ENCODE measurements at regions not wholly inside any gene's neighbourhood (a gene's known extent, or its start where the extent isn't known, plus 50 kb on each side); places are given as distances from the start of the nearest gene placed in this dataset.

DNA sequence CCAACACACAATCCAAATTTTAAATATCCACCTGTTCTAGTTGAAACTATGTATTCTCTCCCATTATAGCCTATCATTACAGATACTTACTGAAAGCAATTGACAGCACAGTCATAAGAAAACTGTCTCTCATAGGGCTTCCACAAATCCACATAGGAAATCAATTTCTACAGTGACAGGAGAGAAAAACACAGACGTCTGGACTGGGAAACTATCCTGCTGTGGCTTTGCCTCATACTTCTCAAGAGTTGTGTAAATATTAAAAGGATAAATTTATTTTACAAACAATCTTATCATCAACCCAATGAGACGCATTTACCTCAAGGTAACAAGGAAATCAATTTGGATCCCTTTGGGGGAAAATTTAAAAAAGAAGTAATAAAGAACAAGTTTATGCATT is 517.5 kb downstream of the EFNA5 start:
- TF ChIP-seq, protein P1, sequence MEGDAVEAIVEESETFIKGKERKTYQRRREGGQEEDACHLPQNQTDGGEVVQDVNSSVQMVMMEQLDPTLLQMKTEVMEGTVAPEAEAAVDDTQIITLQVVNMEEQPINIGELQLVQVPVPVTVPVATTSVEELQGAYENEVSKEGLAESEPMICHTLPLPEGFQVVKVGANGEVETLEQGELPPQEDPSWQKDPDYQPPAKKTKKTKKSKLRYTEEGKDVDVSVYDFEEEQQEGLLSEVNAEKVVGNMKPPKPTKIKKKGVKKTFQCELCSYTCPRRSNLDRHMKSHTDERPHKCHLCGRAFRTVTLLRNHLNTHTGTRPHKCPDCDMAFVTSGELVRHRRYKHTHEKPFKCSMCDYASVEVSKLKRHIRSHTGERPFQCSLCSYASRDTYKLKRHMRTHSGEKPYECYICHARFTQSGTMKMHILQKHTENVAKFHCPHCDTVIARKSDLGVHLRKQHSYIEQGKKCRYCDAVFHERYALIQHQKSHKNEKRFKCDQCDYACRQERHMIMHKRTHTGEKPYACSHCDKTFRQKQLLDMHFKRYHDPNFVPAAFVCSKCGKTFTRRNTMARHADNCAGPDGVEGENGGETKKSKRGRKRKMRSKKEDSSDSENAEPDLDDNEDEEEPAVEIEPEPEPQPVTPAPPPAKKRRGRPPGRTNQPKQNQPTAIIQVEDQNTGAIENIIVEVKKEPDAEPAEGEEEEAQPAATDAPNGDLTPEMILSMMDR (conservative IDR thresholded peaks at IDR 0.05) = no peak
- no peak for TF ChIP-seq ZFX (IDR thresholded peaks at IDR 0.05)
